ENCODE measurements at regions not wholly inside any gene's neighbourhood (a gene's known extent, or its start where the extent isn't known, plus 50 kb on each side); places are given as distances from the start of the nearest gene placed in this dataset.

DNA sequence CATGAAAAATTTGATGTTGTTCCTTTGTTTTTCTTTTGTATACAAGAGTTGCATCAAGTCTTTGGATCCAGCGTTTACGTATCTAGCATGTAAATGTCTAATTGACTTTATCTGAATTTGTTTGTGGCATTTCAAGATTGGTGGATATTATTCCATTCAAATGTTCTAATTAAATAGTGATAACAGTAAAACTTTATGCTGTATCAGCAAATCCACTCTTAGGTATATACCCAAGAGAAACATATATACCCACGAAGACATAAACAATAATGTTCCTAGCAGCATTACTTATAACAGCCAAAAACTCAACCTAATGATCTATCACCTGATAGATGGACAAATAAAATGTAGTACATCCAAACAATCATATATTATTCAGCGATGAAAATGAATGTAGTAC lies 579.4 kb upstream of the LRATD1 start:
- no peak for ATAC-seq (ENCODE audit: low FRiP score)
- DNase-seq (ENCODE audit: low spot score): no peak
- no peak for TF ChIP-seq CTCF (IDR thresholded peaks at IDR 0.05)

GRCh38 chr2:14064346-14064745 lies 568.2 kb upstream of the LRATD1 start:
- no peak for TF ChIP-seq CTCF (IDR thresholded peaks at IDR 0.05)
- DNase-seq (ENCODE audit: low spot score) (no peak), ATAC-seq (ENCODE audit: low FRiP score) (no peak)

- ATAC-seq (ENCODE audit: low FRiP score): no peak
- TF ChIP-seq CTCF (IDR thresholded peaks at IDR 0.05): no peak
These were observed 560.2 kb upstream of the LRATD1 start for GRCh38 chr2:14072338-14072737.

GRCh38 chr2:14074691-14075090 lies 557.8 kb upstream of the LRATD1 start:
- no peak for DNase-seq (ENCODE audit: low spot score)
- no peak for TF ChIP-seq CTCF (IDR thresholded peaks at IDR 0.05)
- ATAC-seq (ENCODE audit: low FRiP score): no peak

More at GRCh38 chr2:14072338-14072737, 560.2 kb upstream of the LRATD1 start:
- DNase-seq (ENCODE audit: low spot score): no peak

GRCh38 chr2:14079576-14079975 lies 552.9 kb upstream of the LRATD1 start:
- no peak for DNase-seq (ENCODE audit: low spot score)
- no peak for TF ChIP-seq CTCF (IDR thresholded peaks at IDR 0.05)

GRCh38 chr2:14081521-14081920 lies 551.0 kb upstream of the LRATD1 start:
- no peak for TF ChIP-seq CTCF (IDR thresholded peaks at IDR 0.05)
- DNase-seq (ENCODE audit: low spot score): no peak
- no peak for ATAC-seq (ENCODE audit: low FRiP score)

More at GRCh38 chr2:14079576-14079975, 552.9 kb upstream of the LRATD1 start:
- no peak for ATAC-seq (ENCODE audit: low FRiP score)

DNA sequence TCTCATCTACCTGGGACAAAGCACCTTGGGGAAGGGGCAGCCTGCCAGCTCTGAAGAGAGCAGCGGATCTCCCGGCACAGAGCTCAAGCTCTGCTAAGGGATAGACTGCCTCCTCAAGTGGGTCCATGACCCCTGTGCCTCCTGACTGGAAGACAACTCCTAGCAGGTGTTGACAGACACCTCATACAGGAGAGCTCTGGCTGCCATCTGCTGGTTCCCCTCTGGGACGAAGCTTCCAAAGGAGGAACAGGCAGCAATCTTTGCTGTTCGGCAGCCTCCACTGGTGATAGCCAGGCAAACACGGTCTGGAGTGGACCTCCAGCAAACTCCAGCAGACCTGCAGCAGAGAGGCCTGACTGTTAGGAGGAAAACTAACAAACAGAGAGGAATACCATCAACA lies 549.9 kb upstream of the LRATD1 start:
- ATAC-seq (ENCODE audit: low FRiP score): no peak
- no peak for TF ChIP-seq CTCF (IDR thresholded peaks at IDR 0.05)
- DNase-seq (ENCODE audit: low spot score): no peak

Measured in omental fat pad (tissue), 3 donors.